C4-2B (cell line): ENCODE measurements at regions not wholly inside any gene's neighbourhood (a gene's known extent, or its start where the extent isn't known, plus 50 kb on each side); places are given as distances from the start of the nearest gene placed in this dataset.

Experiments used
- H3K27ac ChIP-seq: fragments of 450-650 bp; 2 replicates; pipeline ENCODE4 v1.5.1; 2017
- CTCF ChIP-seq: fragments of 450-650 bp; conservative IDR thresholded peaks from 2 replicates; pipeline ENCODE4 v1.5.1; 2017; ENCODE audit warnings: mild to moderate bottlenecking
- ZFX ChIP-seq: fragments of 450-650 bp; IDR thresholded peaks from 2 replicates; pipeline ENCODE4 v1.6.1; 2017

GRCh38 chr3:72582211-72582878, 265.9 kb downstream of the SHQ1 start:
- TF ChIP-seq ZFX (no peak), CTCF (no peak)
- no peak overlapping the region for H3K27ac ChIP-seq

GRCh38 chr3:72580900-72581299, 267.3 kb downstream of the SHQ1 start:
- no peak for TF ChIP-seq CTCF
- no peak for TF ChIP-seq ZFX
- H3K27ac ChIP-seq: no peak overlapping the region

- no peak overlapping the region for H3K27ac ChIP-seq
- TF ChIP-seq ZFX: no peak
- no peak for TF ChIP-seq CTCF
These were observed 267.9 kb downstream of the SHQ1 start for GRCh38 chr3:72580246-72580756.

- TF ChIP-seq ZFX: no peak
- TF ChIP-seq CTCF: no peak
- H3K27ac ChIP-seq: no peak overlapping the region
These were observed 268.5 kb downstream of the SHQ1 start for GRCh38 chr3:72579581-72580245.

GRCh38 chr3:72579191-72579580, 269.1 kb downstream of the SHQ1 start:
- TF ChIP-seq CTCF (no peak), ZFX (no peak)
- no peak overlapping the region for H3K27ac ChIP-seq

GRCh38 chr3:72577190-72577589, 271.1 kb downstream of the SHQ1 start:
- no peak for TF ChIP-seq CTCF
- no peak for TF ChIP-seq ZFX
- no peak overlapping the region for H3K27ac ChIP-seq

- TF ChIP-seq CTCF: no peak
- no peak for TF ChIP-seq ZFX
These were observed 271.7 kb downstream of the SHQ1 start for GRCh38 chr3:72576563-72576962.

More at GRCh38 chr3:72576563-72576962, 271.7 kb downstream of the SHQ1 start:
- no peak overlapping the region for H3K27ac ChIP-seq
